ENCODE measurements at regions not wholly inside any gene's neighbourhood (a gene's known extent, or its start where the extent isn't known, plus 50 kb on each side); places are given as distances from the start of the nearest gene placed in this dataset.

DNA sequence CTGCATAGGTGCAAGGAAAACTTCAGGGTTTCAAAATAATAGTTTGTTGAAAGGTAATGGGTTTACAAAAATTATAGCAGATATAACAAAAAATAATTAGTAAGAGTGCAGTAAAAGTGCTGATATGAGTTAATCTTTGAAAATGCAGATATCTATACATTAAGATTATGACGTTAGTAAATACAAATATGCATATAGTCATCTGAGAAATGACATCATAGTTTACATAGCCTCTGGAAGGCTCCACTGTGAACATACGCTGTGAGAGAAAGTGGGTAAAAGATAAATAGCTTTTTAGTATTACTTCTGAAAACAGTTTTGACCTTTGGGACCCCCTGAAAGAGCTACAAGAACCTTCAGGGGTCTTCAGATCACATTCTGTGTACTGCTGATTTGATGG, 356.2 kb upstream of the SNX7 start:
- H3K27me3 ChIP-seq (ENCODE audit: control insufficient read depth in 2 of 2, insufficient read depth in 2 of 2, low read length in 2 of 2): no peaks in the 10 kb centered on the region

GRCh38 chr1:98304888-98305287, 356.6 kb upstream of the SNX7 start:
- Histone ChIP-seq H3K27ac (ENCODE audit: low read depth in 2 of 2, low read length in 2 of 2) (no peak overlapping the region), H3K36me3 (ENCODE audit: control insufficient read depth in 2 of 2, insufficient read depth in 2 of 2, low read length in 2 of 2) (no peaks in the 10 kb centered on the region), H3K27me3 (ENCODE audit: control insufficient read depth in 2 of 2, insufficient read depth in 2 of 2, low read length in 2 of 2) (no peaks in the 10 kb centered on the region), H3K9me3 (ENCODE audit: control insufficient read depth in 2 of 2, low read length in 2 of 2) (no peaks in the 10 kb centered on the region), H3K9ac (ENCODE audit: low read depth in 1 of 2, low read length in 2 of 2) (no peak overlapping the region), H3K4me3 (ENCODE audit: low read length in 2 of 2) (no peak overlapping the region), H3K4me1 (ENCODE audit: control insufficient read depth in 2 of 2, insufficient read depth in 2 of 2, low read length in 2 of 2) (no peaks in the 10 kb centered on the region)

More for the DNA sequence above, 356.2 kb upstream of the SNX7 start:
- no peaks in the 10 kb centered on the region for H3K36me3 ChIP-seq (ENCODE audit: control insufficient read depth in 2 of 2, insufficient read depth in 2 of 2, low read length in 2 of 2)
- H3K9ac ChIP-seq (ENCODE audit: low read depth in 1 of 2, low read length in 2 of 2): no peak overlapping the region
- H3K4me3 ChIP-seq (ENCODE audit: low read length in 2 of 2): no peak overlapping the region
- no peaks in the 10 kb centered on the region for H3K9me3 ChIP-seq (ENCODE audit: control insufficient read depth in 2 of 2, low read length in 2 of 2)
- H3K4me1 ChIP-seq (ENCODE audit: control insufficient read depth in 2 of 2, insufficient read depth in 2 of 2, low read length in 2 of 2): no peaks in the 10 kb centered on the region
- H3K27ac ChIP-seq (ENCODE audit: low read depth in 2 of 2, low read length in 2 of 2): no peak overlapping the region

- no peaks in the 10 kb centered on the region for H3K27me3 ChIP-seq (ENCODE audit: control insufficient read depth in 2 of 2, insufficient read depth in 2 of 2, low read length in 2 of 2)
- no peak overlapping the region for H3K4me3 ChIP-seq (ENCODE audit: low read length in 2 of 2)
- no peak overlapping the region for H3K27ac ChIP-seq (ENCODE audit: low read depth in 2 of 2, low read length in 2 of 2)
- H3K9me3 ChIP-seq (ENCODE audit: control insufficient read depth in 2 of 2, low read length in 2 of 2): no peaks in the 10 kb centered on the region
- H3K9ac ChIP-seq (ENCODE audit: low read depth in 1 of 2, low read length in 2 of 2): no peak overlapping the region
- H3K4me1 ChIP-seq (ENCODE audit: control insufficient read depth in 2 of 2, insufficient read depth in 2 of 2, low read length in 2 of 2): no peaks in the 10 kb centered on the region
- H3K36me3 ChIP-seq (ENCODE audit: control insufficient read depth in 2 of 2, insufficient read depth in 2 of 2, low read length in 2 of 2): no peaks in the 10 kb centered on the region
These were observed 361.7 kb upstream of the SNX7 start for GRCh38 chr1:98299861-98300260.

DNA sequence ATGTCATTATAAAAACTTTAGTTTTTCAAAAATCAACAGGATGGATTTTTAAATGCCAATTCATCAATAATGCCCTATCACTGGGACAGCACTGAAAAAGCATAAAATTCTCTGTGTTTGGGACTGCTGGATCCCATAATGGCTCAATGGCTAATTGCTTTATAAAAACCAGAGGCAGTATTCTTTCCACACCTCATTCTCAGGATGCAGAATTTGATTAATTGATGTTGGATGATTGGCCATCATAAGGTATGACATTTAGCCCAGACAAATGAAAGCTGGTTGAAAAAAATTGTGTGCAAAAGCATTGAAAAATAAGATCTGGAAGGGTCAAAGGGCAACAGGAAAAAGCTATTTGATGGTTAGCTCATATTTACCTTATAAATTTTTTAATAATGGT, 362.2 kb upstream of the SNX7 start:
- H3K36me3 ChIP-seq (ENCODE audit: control insufficient read depth in 2 of 2, insufficient read depth in 2 of 2, low read length in 2 of 2): no peaks in the 10 kb centered on the region
- H3K27ac ChIP-seq (ENCODE audit: low read depth in 2 of 2, low read length in 2 of 2): no peak overlapping the region
- H3K9ac ChIP-seq (ENCODE audit: low read depth in 1 of 2, low read length in 2 of 2): no peak overlapping the region
- H3K4me3 ChIP-seq (ENCODE audit: low read length in 2 of 2): no peak overlapping the region
- H3K27me3 ChIP-seq (ENCODE audit: control insufficient read depth in 2 of 2, insufficient read depth in 2 of 2, low read length in 2 of 2): no peaks in the 10 kb centered on the region
- no peaks in the 10 kb centered on the region for H3K4me1 ChIP-seq (ENCODE audit: control insufficient read depth in 2 of 2, insufficient read depth in 2 of 2, low read length in 2 of 2)
- H3K9me3 ChIP-seq (ENCODE audit: control insufficient read depth in 2 of 2, low read length in 2 of 2): no peaks in the 10 kb centered on the region

DNA sequence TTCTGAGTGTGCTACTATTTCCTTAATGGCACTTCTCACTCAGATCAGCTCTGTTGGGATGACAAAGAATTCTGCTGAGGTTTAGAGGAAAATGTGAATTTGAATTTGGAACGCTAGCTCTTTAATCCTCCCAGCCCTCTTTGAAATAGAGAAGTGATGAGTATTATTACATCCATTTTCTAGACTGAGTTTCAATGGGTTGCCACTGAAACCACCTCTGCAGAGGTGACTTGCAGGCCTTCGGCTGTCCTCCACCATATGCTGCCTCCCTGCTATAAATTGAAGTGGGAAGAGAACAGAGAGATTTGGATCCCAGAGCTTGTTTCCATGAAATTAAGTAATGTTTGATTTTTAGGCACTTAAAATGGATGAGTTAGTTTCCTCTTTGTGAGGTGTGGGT, 363.2 kb upstream of the SNX7 start:
- no peaks in the 10 kb centered on the region for H3K4me1 ChIP-seq (ENCODE audit: control insufficient read depth in 2 of 2, insufficient read depth in 2 of 2, low read length in 2 of 2)
- H3K36me3 ChIP-seq (ENCODE audit: control insufficient read depth in 2 of 2, insufficient read depth in 2 of 2, low read length in 2 of 2): no peaks in the 10 kb centered on the region
- H3K4me3 ChIP-seq (ENCODE audit: low read length in 2 of 2): no peak overlapping the region
- no peaks in the 10 kb centered on the region for H3K9me3 ChIP-seq (ENCODE audit: control insufficient read depth in 2 of 2, low read length in 2 of 2)
- H3K27me3 ChIP-seq (ENCODE audit: control insufficient read depth in 2 of 2, insufficient read depth in 2 of 2, low read length in 2 of 2): no peaks in the 10 kb centered on the region
- no peak overlapping the region for H3K9ac ChIP-seq (ENCODE audit: low read depth in 1 of 2, low read length in 2 of 2)
- H3K27ac ChIP-seq (ENCODE audit: low read depth in 2 of 2, low read length in 2 of 2): no peak overlapping the region

DNA sequence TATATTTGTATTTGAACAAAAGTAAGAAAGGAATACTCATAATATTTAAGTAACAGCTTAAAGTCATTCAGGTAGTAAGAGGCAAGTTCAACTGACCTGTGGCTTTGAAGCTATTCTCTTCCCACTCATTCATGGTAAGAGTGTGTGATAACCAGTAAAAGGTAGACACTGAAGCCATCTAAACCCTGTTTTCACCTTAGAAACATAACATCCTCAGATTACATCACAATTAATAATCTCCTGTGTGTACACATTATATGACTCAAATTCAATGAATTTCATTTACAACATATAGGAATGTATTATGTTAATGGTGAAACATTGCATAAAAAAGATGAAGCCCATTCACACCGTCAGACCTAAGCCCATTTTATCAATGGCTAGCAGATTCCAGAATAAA, 364.8 kb upstream of the SNX7 start:
- H3K27me3 ChIP-seq (ENCODE audit: control insufficient read depth in 2 of 2, insufficient read depth in 2 of 2, low read length in 2 of 2): no peaks in the 10 kb centered on the region
- H3K27ac ChIP-seq (ENCODE audit: low read depth in 2 of 2, low read length in 2 of 2): no peak overlapping the region
- H3K4me1 ChIP-seq (ENCODE audit: control insufficient read depth in 2 of 2, insufficient read depth in 2 of 2, low read length in 2 of 2): no peaks in the 10 kb centered on the region
- H3K9ac ChIP-seq (ENCODE audit: low read depth in 1 of 2, low read length in 2 of 2): no peak overlapping the region
- no peaks in the 10 kb centered on the region for H3K9me3 ChIP-seq (ENCODE audit: control insufficient read depth in 2 of 2, low read length in 2 of 2)
- H3K4me3 ChIP-seq (ENCODE audit: low read length in 2 of 2): no peak overlapping the region
- no peaks in the 10 kb centered on the region for H3K36me3 ChIP-seq (ENCODE audit: control insufficient read depth in 2 of 2, insufficient read depth in 2 of 2, low read length in 2 of 2)

DNA sequence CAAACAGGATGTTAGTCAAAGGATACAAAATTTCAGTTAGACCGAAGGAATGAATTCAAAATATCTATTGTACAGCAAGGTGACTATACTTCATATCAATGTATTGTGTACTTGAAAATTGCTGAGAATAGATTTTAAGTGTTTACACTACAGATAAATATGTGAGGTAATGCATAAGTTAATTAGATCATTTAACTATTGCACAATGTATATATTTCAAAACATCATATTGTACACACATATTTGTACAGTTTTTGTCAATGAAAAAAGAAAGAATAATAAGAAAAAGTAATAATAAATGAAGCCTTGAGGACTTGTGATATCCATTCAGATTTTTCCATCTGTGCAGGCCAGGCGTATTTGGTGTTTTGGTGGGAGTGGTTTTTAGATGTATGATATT, 367.4 kb upstream of the SNX7 start:
- H3K36me3 ChIP-seq (ENCODE audit: control insufficient read depth in 2 of 2, insufficient read depth in 2 of 2, low read length in 2 of 2): no peaks in the 10 kb centered on the region
- H3K9me3 ChIP-seq (ENCODE audit: control insufficient read depth in 2 of 2, low read length in 2 of 2): no peaks in the 10 kb centered on the region
- H3K27me3 ChIP-seq (ENCODE audit: control insufficient read depth in 2 of 2, insufficient read depth in 2 of 2, low read length in 2 of 2): no peaks in the 10 kb centered on the region
- H3K4me1 ChIP-seq (ENCODE audit: control insufficient read depth in 2 of 2, insufficient read depth in 2 of 2, low read length in 2 of 2): no peaks in the 10 kb centered on the region
- H3K4me3 ChIP-seq (ENCODE audit: low read length in 2 of 2): no peak overlapping the region
- no peak overlapping the region for H3K27ac ChIP-seq (ENCODE audit: low read depth in 2 of 2, low read length in 2 of 2)
- H3K9ac ChIP-seq (ENCODE audit: low read depth in 1 of 2, low read length in 2 of 2): no peak overlapping the region

DNA sequence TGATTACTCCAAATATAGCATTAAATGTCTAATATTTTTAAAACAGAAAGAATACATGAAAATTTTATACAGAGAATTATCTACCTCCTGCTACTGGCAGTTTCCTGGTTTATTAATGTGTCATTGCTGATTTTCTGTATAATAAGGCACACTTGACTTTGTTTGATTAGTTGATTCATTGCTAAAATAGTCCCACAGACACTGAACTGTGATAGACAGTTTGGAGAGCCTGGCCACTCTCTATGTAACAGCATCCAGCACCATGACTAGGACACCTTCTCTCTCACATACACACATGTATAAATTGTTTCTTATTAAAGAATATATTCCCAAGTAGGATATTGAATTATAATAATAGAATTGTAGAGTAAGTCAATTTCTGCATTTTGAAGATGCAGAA, 368.5 kb upstream of the SNX7 start:
- no peaks in the 10 kb centered on the region for H3K36me3 ChIP-seq (ENCODE audit: control insufficient read depth in 2 of 2, insufficient read depth in 2 of 2, low read length in 2 of 2)
- no peaks in the 10 kb centered on the region for H3K4me1 ChIP-seq (ENCODE audit: control insufficient read depth in 2 of 2, insufficient read depth in 2 of 2, low read length in 2 of 2)
- H3K9me3 ChIP-seq (ENCODE audit: control insufficient read depth in 2 of 2, low read length in 2 of 2): no peaks in the 10 kb centered on the region
- H3K27me3 ChIP-seq (ENCODE audit: control insufficient read depth in 2 of 2, insufficient read depth in 2 of 2, low read length in 2 of 2): no peaks in the 10 kb centered on the region
- no peak overlapping the region for H3K27ac ChIP-seq (ENCODE audit: low read depth in 2 of 2, low read length in 2 of 2)
- H3K4me3 ChIP-seq (ENCODE audit: low read length in 2 of 2): no peak overlapping the region
- H3K9ac ChIP-seq (ENCODE audit: low read depth in 1 of 2, low read length in 2 of 2): no peak overlapping the region

DNA sequence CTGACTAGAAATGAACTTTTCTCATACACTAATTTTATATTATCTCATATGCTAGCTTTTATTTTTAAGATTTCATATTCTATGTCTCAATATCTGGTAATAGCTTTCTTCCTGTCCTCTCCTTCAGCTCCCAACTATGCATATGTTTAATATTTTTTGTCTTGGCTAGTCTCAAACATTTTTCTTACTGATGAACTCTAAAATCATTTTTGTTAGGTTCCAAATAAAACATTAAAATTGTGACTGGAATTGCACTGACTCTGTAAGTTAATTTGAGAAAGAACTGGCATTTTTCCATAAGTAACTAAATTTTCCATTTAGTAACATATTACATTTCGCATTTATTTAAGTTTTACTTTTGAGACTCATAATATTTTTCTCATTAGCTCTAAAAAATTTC, 368.5 kb upstream of the DPYD start:
- Histone ChIP-seq H3K9me3 (ENCODE audit: control insufficient read depth in 2 of 2, low read length in 2 of 2) (no peaks in the 10 kb centered on the region), H3K36me3 (ENCODE audit: control insufficient read depth in 2 of 2, insufficient read depth in 2 of 2, low read length in 2 of 2) (no peaks in the 10 kb centered on the region), H3K27me3 (ENCODE audit: control insufficient read depth in 2 of 2, insufficient read depth in 2 of 2, low read length in 2 of 2) (no peaks in the 10 kb centered on the region), H3K9ac (ENCODE audit: low read depth in 1 of 2, low read length in 2 of 2) (no peak overlapping the region), H3K27ac (ENCODE audit: low read depth in 2 of 2, low read length in 2 of 2) (no peak overlapping the region), H3K4me1 (ENCODE audit: control insufficient read depth in 2 of 2, insufficient read depth in 2 of 2, low read length in 2 of 2) (no peaks in the 10 kb centered on the region), H3K4me3 (ENCODE audit: low read length in 2 of 2) (no peak overlapping the region)

- Histone ChIP-seq H3K4me1 (ENCODE audit: control insufficient read depth in 2 of 2, insufficient read depth in 2 of 2, low read length in 2 of 2) (no peaks in the 10 kb centered on the region), H3K27me3 (ENCODE audit: control insufficient read depth in 2 of 2, insufficient read depth in 2 of 2, low read length in 2 of 2) (no peaks in the 10 kb centered on the region), H3K9ac (ENCODE audit: low read depth in 1 of 2, low read length in 2 of 2) (no peak overlapping the region), H3K4me3 (ENCODE audit: low read length in 2 of 2) (no peak overlapping the region), H3K9me3 (ENCODE audit: control insufficient read depth in 2 of 2, low read length in 2 of 2) (no peaks in the 10 kb centered on the region), H3K27ac (ENCODE audit: low read depth in 2 of 2, low read length in 2 of 2) (no peak overlapping the region), H3K36me3 (ENCODE audit: control insufficient read depth in 2 of 2, insufficient read depth in 2 of 2, low read length in 2 of 2) (no peaks in the 10 kb centered on the region)
These were observed 367.7 kb upstream of the DPYD start for GRCh38 chr1:98288494-98288893.

- no peaks in the 10 kb centered on the region for H3K9me3 ChIP-seq (ENCODE audit: control insufficient read depth in 2 of 2, low read length in 2 of 2)
- H3K9ac ChIP-seq (ENCODE audit: low read depth in 1 of 2, low read length in 2 of 2): no peak overlapping the region
- H3K36me3 ChIP-seq (ENCODE audit: control insufficient read depth in 2 of 2, insufficient read depth in 2 of 2, low read length in 2 of 2): no peaks in the 10 kb centered on the region
- H3K27me3 ChIP-seq (ENCODE audit: control insufficient read depth in 2 of 2, insufficient read depth in 2 of 2, low read length in 2 of 2): no peaks in the 10 kb centered on the region
- no peaks in the 10 kb centered on the region for H3K4me1 ChIP-seq (ENCODE audit: control insufficient read depth in 2 of 2, insufficient read depth in 2 of 2, low read length in 2 of 2)
- no peak overlapping the region for H3K27ac ChIP-seq (ENCODE audit: low read depth in 2 of 2, low read length in 2 of 2)
- H3K4me3 ChIP-seq (ENCODE audit: low read length in 2 of 2): no peak overlapping the region
These were observed 366.8 kb upstream of the DPYD start for GRCh38 chr1:98287626-98288025.
